K562 (cell line): ENCODE measurements at regions not wholly inside any gene's neighbourhood (a gene's known extent, or its start where the extent isn't known, plus 50 kb on each side); places are given as distances from the start of the nearest gene placed in this dataset.

Experiments
- CREB5 ChIP-seq: fragments of 250-450 bp; sonication (Bioruptor Pico); IDR thresholded peaks from 2 replicates; pipeline ENCODE4 v1.5.0; 2020; ENCODE audit warnings: mild to moderate bottlenecking
- ELK1 ChIP-seq: sonication (generic); formaldehyde crosslinking; IDR thresholded peaks from 2 replicates; pipeline ENCODE4 v1.8.1; 2022; ENCODE audit warnings: missing genetic modification reagents
- FOXP1 ChIP-seq: sonication (generic); formaldehyde crosslinking; IDR thresholded peaks from 2 replicates; pipeline ENCODE4 v1.8.0; 2022; ENCODE audit warnings: mild to moderate bottlenecking, missing genetic modification reagents
- HSF4 ChIP-seq: fragments of 250-450 bp; sonication (Bioruptor Pico); IDR thresholded peaks from 2 replicates; pipeline ENCODE4 v2.1.2; 2022; ENCODE audit warnings: mild to moderate bottlenecking, moderate library complexity, borderline replicate concordance
- MCM3 ChIP-seq: fragments of 450-650 bp; IDR thresholded peaks from 2 replicates; pipeline ENCODE4 v1.6.1; 2016
- PTTG1 ChIP-seq: fragments of 450-650 bp; IDR thresholded peaks from 2 replicates; pipeline ENCODE4 v1.6.1; 2016; ENCODE audit warnings: low read depth, mild to moderate bottlenecking, missing genetic modification characterization, missing compliant biosample characterization
- RAD21 ChIP-seq, 2 experiments: fragments of 250-450 bp in 1 of 2; fragments of 450-650 bp in 1 of 2; sonication (Bioruptor Pico) in 1 of 2; formaldehyde crosslinking in 1 of 2; IDR thresholded peaks in 1 of 2; conservative IDR thresholded peaks in 1 of 2; 2 replicates each; pipeline versions ENCODE4 v1.4.0 to v1.8.0; 2020 to 2022; ENCODE audit warnings: mild to moderate bottlenecking in 2 of 2, moderate library complexity in 1 of 2
- SMAD4 ChIP-seq: fragments of 250-450 bp; sonication (Bioruptor Pico); conservative IDR thresholded peaks from 2 replicates; pipeline ENCODE4 v1.8.0; 2021; ENCODE audit warnings: inconsistent platforms, mild to moderate bottlenecking, moderate library complexity
- WHSC1 ChIP-seq: IDR thresholded peaks from one replicate; pipeline ENCODE4 v1.6.1; 2012; ENCODE audit warnings: low read length, control low read depth, inconsistent platforms
- XRCC4 ChIP-seq: IDR thresholded peaks from one replicate; pipeline ENCODE4 v1.6.1; 2011; ENCODE audit not compliant: insufficient read depth, insufficient read length; ENCODE audit errors: extremely low read depth
- ZNF23 ChIP-seq: fragments of 250-450 bp; sonication (Bioruptor Pico); IDR thresholded peaks from 2 replicates; pipeline ENCODE4 v1.4.0; 2020; ENCODE audit warnings: mild to moderate bottlenecking
- ZNF274 ChIP-seq: IDR thresholded peaks from 2 replicates; pipeline ENCODE4 v1.6.1; 2011; ENCODE audit warnings: low read depth, mild to moderate bottlenecking, low read length, moderate library complexity, borderline replicate concordance
- ZNF395 ChIP-seq: fragments of 200-800 bp; sonication (Bioruptor generic); IDR thresholded peaks from 2 replicates; pipeline ENCODE4 v1.6.1; 2017; ENCODE audit warnings: missing genetic modification characterization, missing compliant biosample characterization
- TF ChIP-seq, protein P1 (sequence below), 2 experiments: IDR thresholded peaks in 1 of 2; conservative IDR thresholded peaks in 1 of 2; 2 replicates each; pipeline ENCODE4 v1.6.1; 2016; ENCODE audit warnings: low read depth in 2 of 2, mild to moderate bottlenecking in 1 of 2, missing compliant biosample characterization in 1 of 2, missing genetic modification characterization in 1 of 2, moderate library complexity in 1 of 2
- TF ChIP-seq, protein P2 (sequence below): fragments of 450-650 bp; IDR thresholded peaks from 2 replicates; pipeline ENCODE4 v1.6.1; 2016; ENCODE audit warnings: borderline replicate concordance
- TF ChIP-seq, protein P3 (sequence below): fragments of 250-450 bp; sonication (Bioruptor Pico); IDR thresholded peaks from 2 replicates; pipeline ENCODE4 v1.4.0; 2020; ENCODE audit warnings: mild to moderate bottlenecking, moderate library complexity

GRCh38 chr10:5284311-5285057 lies 80.3 kb upstream of the UCN3 start (continued):
- TF ChIP-seq ELK1 (no peak), ZNF395 (CRISPR knock-in tag) (peak; percentile 73), PTTG1 (tag) (0 out of 2 replicates have a peak, but pooled peaks have one; percentile 21), MCM3 (no peak), WHSC1 (no peak), ZNF274 (no peak), HSF4 (CRISPR knock-in tag) (no peak), ZNF23 (CRISPR knock-in tag) (no peak), RAD21 (CRISPR knock-in tag; conservative IDR thresholded peaks at IDR 0.05 in 1 of 2, IDR thresholded peaks at IDR 0.05 in 1 of 2) (no peak), SMAD4 (CRISPR knock-in tag) (peak; percentile 88), FOXP1 (CRISPR knock-in tag) (no peak), XRCC4 (no peak), CREB5 (CRISPR knock-in tag) (no peak)
- TF ChIP-seq, protein P1, sequence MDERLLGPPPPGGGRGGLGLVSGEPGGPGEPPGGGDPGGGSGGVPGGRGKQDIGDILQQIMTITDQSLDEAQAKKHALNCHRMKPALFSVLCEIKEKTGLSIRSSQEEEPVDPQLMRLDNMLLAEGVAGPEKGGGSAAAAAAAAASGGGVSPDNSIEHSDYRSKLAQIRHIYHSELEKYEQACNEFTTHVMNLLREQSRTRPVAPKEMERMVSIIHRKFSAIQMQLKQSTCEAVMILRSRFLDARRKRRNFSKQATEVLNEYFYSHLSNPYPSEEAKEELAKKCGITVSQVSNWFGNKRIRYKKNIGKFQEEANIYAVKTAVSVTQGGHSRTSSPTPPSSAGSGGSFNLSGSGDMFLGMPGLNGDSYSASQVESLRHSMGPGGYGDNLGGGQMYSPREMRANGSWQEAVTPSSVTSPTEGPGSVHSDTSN (CRISPR knock-in tag; IDR thresholded peaks at IDR 0.05; ENCODE audit: low read depth), result no peak
- TF ChIP-seq, protein P1 (tag; conservative IDR thresholded peaks at IDR 0.05; ENCODE audit: low read depth), result 0 out of 2 replicates have a peak, but pooled peaks have one; percentile 24
- TF ChIP-seq, protein P2, sequence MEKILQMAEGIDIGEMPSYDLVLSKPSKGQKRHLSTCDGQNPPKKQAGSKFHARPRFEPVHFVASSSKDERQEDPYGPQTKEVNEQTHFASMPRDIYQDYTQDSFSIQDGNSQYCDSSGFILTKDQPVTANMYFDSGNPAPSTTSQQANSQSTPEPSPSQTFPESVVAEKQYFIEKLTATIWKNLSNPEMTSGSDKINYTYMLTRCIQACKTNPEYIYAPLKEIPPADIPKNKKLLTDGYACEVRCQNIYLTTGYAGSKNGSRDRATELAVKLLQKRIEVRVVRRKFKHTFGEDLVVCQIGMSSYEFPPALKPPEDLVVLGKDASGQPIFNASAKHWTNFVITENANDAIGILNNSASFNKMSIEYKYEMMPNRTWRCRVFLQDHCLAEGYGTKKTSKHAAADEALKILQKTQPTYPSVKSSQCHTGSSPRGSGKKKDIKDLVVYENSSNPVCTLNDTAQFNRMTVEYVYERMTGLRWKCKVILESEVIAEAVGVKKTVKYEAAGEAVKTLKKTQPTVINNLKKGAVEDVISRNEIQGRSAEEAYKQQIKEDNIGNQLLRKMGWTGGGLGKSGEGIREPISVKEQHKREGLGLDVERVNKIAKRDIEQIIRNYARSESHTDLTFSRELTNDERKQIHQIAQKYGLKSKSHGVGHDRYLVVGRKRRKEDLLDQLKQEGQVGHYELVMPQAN, result no peak
- TF ChIP-seq, protein P3, sequence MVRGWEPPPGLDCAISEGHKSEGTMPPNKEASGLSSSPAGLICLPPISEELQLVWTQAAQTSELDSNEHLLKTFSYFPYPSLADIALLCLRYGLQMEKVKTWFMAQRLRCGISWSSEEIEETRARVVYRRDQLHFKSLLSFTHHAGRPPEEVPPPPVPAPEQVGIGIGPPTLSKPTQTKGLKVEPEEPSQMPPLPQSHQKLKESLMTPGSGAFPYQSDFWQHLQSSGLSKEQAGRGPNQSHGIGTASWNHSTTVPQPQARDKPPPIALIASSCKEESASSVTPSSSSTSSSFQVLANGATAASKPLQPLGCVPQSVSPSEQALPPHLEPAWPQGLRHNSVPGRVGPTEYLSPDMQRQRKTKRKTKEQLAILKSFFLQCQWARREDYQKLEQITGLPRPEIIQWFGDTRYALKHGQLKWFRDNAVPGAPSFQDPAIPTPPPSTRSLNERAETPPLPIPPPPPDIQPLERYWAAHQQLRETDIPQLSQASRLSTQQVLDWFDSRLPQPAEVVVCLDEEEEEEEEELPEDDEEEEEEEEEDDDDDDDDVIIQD, result no peak
